Brain microvascular endothelial cell (primary cell): ENCODE measurements at regions not wholly inside any gene's neighbourhood (a gene's known extent, or its start where the extent isn't known, plus 50 kb on each side); places are given as distances from the start of the nearest gene placed in this dataset.

Experiments
- DNase-seq: peaks from one replicate; pipeline ENCODE4 v3.0.0-alpha.2; 2020
- H3K27ac ChIP-seq: fragments of 250-450 bp; sonication (Bioruptor Pico); 2 replicates; pipeline ENCODE4 v1.5.1; 2020; ENCODE audit warnings: mild to moderate bottlenecking, moderate library complexity
- H3K27me3 ChIP-seq: fragments of 250-450 bp; sonication (Bioruptor Pico); replicated peaks from 2 replicates; pipeline ENCODE4 v1.5.1; 2020; ENCODE audit warnings: mild to moderate bottlenecking
- H3K36me3 ChIP-seq: fragments of 250-450 bp; sonication (Bioruptor Pico); replicated peaks from 2 replicates; pipeline ENCODE4 v1.5.1; 2020; ENCODE audit warnings: mild to moderate bottlenecking
- H3K4me3 ChIP-seq: 2 replicates; pipeline ENCODE4 v1.5.1; 2011; ENCODE audit warnings: low read depth, mild to moderate bottlenecking, control low read depth, low read length, moderate library complexity
- CTCF ChIP-seq: IDR thresholded peaks from 2 replicates; pipeline ENCODE4 v1.5.1; 2011; ENCODE audit warnings: low read depth, mild to moderate bottlenecking, moderate library complexity, low read length, control low read depth, inconsistent platforms; ENCODE audit errors: missing control alignments
- in situ Hi-C: cut with HindIII; loops from 2 replicates; pipeline ENCODE4 v1.10.0; 2017; ENCODE audit warnings: low sequenced_read_pairs, low pct_ligation_motif_present

DNA sequence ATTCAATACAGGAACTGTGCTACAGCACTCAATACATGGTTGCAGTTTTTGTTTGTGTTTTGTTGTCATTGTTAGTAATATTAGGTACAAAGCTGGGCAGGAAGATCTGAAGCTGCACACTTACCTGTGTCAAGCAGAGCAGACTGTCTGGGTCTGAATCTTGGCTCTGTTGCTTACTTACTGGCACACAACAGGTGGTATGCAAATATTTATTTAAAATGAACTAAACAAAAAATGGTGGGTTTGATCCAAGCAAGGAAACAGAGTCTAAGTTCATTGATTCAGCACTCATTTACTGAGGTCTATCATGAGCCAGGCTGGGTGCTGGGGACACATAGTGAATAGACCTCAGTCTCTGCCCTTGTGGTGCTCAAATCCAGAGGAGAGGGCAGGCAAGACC lies 230.4 kb downstream of the OMA1 start:
- Histone ChIP-seq H3K27me3 (no peaks in the 10 kb centered on the region), H3K36me3 (no peaks in the 10 kb centered on the region), H3K27ac (no peak overlapping the region), H3K4me3 (no peak overlapping the region)
- in situ Hi-C loops = no loop called here
- no peak for TF ChIP-seq CTCF
- no peak for DNase-seq

- H3K4me3 ChIP-seq = no peak overlapping the region
- DNase-seq = no peak
- no peaks in the 10 kb centered on the region for H3K27me3 ChIP-seq
- H3K27ac ChIP-seq = no peak overlapping the region
- in situ Hi-C loops = no loop called here
- no peak for TF ChIP-seq CTCF
- H3K36me3 ChIP-seq = no peaks in the 10 kb centered on the region
These were observed 233.5 kb downstream of the OMA1 start for GRCh38 chr1:58312971-58313563.

- in situ Hi-C loops = no loop called here
- H3K27me3 ChIP-seq = no peaks in the 10 kb centered on the region
- no peak for TF ChIP-seq CTCF
These were observed 234.1 kb downstream of the OMA1 start for GRCh38 chr1:58312461-58312860.

GRCh38 chr1:58310881-58311280 lies 235.6 kb downstream of the OMA1 start:
- no peak for TF ChIP-seq CTCF
- no peak overlapping the region for H3K4me3 ChIP-seq
- no peaks in the 10 kb centered on the region for H3K36me3 ChIP-seq
- no peak overlapping the region for H3K27ac ChIP-seq
- no peaks in the 10 kb centered on the region for H3K27me3 ChIP-seq
- in situ Hi-C loops = no loop called here
- no peak for DNase-seq

More at GRCh38 chr1:58312461-58312860, 234.1 kb downstream of the OMA1 start:
- no peak for DNase-seq
- Histone ChIP-seq H3K27ac (no peak overlapping the region), H3K4me3 (no peak overlapping the region), H3K36me3 (no peaks in the 10 kb centered on the region)

GRCh38 chr1:58310469-58310868 lies 236.1 kb downstream of the OMA1 start:
- Histone ChIP-seq H3K27me3 (no peaks in the 10 kb centered on the region), H3K27ac (no peak overlapping the region), H3K4me3 (no peak overlapping the region), H3K36me3 (no peaks in the 10 kb centered on the region)
- in situ Hi-C loops = no loop called here
- DNase-seq = no peak
- no peak for TF ChIP-seq CTCF

DNA sequence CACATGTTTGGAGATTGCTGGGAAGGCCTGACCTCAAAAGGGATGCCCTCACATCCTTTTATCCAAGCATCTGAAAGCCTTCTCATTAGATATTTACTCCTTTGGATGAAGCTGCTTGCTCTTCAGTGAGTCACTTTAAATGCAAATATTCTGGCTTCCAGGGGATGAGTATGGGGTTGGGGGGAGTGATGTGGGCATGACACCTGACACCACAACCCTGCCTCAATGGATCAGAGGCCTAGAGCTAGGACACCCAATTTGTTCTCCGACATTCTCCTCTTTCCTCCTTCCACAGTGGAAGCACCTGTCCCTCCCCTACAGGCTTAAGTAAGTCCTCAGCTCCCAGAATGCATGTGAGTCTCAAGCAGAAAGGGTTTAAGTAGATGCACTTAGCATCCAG lies 238.3 kb downstream of the OMA1 start:
- in situ Hi-C loops = no loop called here
- TF ChIP-seq CTCF = no peak
- no peaks in the 10 kb centered on the region for H3K27me3 ChIP-seq
- no peak overlapping the region for H3K27ac ChIP-seq
- no peak overlapping the region for H3K4me3 ChIP-seq
- DNase-seq = no peak
- no peaks in the 10 kb centered on the region for H3K36me3 ChIP-seq
